GM12878 (cell line): ENCODE measurements at regions not wholly inside any gene's neighbourhood (a gene's known extent, or its start where the extent isn't known, plus 50 kb on each side); places are given as distances from the start of the nearest gene placed in this dataset.

ENCODE experiments used
- ATAC-seq: fragments of 200-7000 bp; cut with Tn5 transposase; 3 replicates; pipeline ENCODE4 v1.9.1; 2020; ENCODE audit warnings: mild to moderate bottlenecking, moderate library complexity
- BruUV-seq: library from RNA; stranded (reverse); fragments of 400-500 nt; replicated peaks from 2 replicates; lab custom pipeline; 2021; lab: Mats Ljungman, UMichigan
- CTCF ChIA-PET: fragments of 300-600 bp; sonication (Branson Sonifier 250); formaldehyde crosslinking; extraction: SDS; loops from one replicate; lab custom pipeline; 2021; ENCODE audit warnings: inconsistent platforms; lab: Yijun Ruan, JAX
- POLR2A ChIA-PET: fragments of 350-600 bp; formaldehyde crosslinking; extraction: SDS; loops from one replicate; lab custom pipeline; 2021; ENCODE audit warnings: inconsistent platforms; lab: Charles Lee
- RAD21 ChIA-PET: fragments of 300-600 bp; sonication (Branson Sonifier 250); formaldehyde crosslinking; loops from one replicate; lab custom pipeline; 2023; ENCODE audit warnings: antibody characterized with exemption; ENCODE audit not compliant: unreplicated experiment; lab: Charles Lee
- SMC1A ChIA-PET: fragments of 300-600 bp; sonication (Branson Sonifier 250); formaldehyde crosslinking; loops from one replicate; lab custom pipeline; 2023; ENCODE audit not compliant: unreplicated experiment, uncharacterized antibody; lab: Charles Lee
- DNase-seq: peaks from one replicate; pipeline ENCODE4 v3.0.0-alpha.2; 2011; ENCODE audit warnings: low read depth, low spot score
- FAIRE-seq: peaks from 3 replicates; lab custom pipeline; 2011; peaks lifted over from hg19 to GRCh38; lab: Jason Lieb, UNC
- H2AFZ ChIP-seq: 2 replicates; pipeline ENCODE4 v1.6.0; 2011; ENCODE audit warnings: low read depth, low read length, control low read depth; ENCODE audit not compliant: control insufficient read depth
- H3K27ac ChIP-seq: 2 replicates; pipeline ENCODE4 v1.5.1; 2011; ENCODE audit warnings: control low read depth; ENCODE audit not compliant: control insufficient read depth, insufficient read depth
- H3K27me3 ChIP-seq, 2 experiments: replicated peaks in 1 of 2; 2 replicates each; pipeline versions ENCODE4 v1.6.0 to v1.6.1; 2011; ENCODE audit warnings: low read length in 1 of 2; ENCODE audit not compliant: control insufficient read depth in 2 of 2, insufficient read depth in 2 of 2
- H3K36me3 ChIP-seq, 2 experiments: 2 replicates each; pipeline ENCODE4 v1.5.1; 2011; ENCODE audit warnings: low read length in 1 of 2; ENCODE audit not compliant: control insufficient read depth in 2 of 2, insufficient read depth in 2 of 2
- H3K4me1 ChIP-seq: 2 replicates; pipeline ENCODE4 v1.6.1; 2011; ENCODE audit warnings: mild to moderate bottlenecking, low read length, moderate library complexity, mixed read lengths; ENCODE audit not compliant: control insufficient read depth, insufficient read depth
- H3K4me2 ChIP-seq: 2 replicates; pipeline ENCODE4 v1.6.0; 2011; ENCODE audit warnings: control low read depth; ENCODE audit not compliant: control insufficient read depth, insufficient read depth
- H3K4me3 ChIP-seq: fragments of 200-600 bp; sonication (generic); 2 replicates; pipeline ENCODE4 v1.5.1; 2016
- H3K79me2 ChIP-seq: 2 replicates; pipeline ENCODE4 v1.6.0; 2011; ENCODE audit warnings: low read length; ENCODE audit not compliant: control insufficient read depth, insufficient read depth
- H3K9ac ChIP-seq: 2 replicates; pipeline ENCODE4 v1.8.0; 2011; ENCODE audit warnings: low read length, control low read depth, mixed read lengths; ENCODE audit not compliant: control insufficient read depth, insufficient read depth
- H3K9me3 ChIP-seq: replicated peaks from 3 replicates; pipeline ENCODE4 v1.5.1; 2011; ENCODE audit warnings: mild to moderate bottlenecking, low read length; ENCODE audit not compliant: control insufficient read depth, insufficient read depth
- H4K20me1 ChIP-seq: 2 replicates; pipeline ENCODE4 v1.6.0; 2011; ENCODE audit not compliant: control insufficient read depth, insufficient read depth
- E4F1 ChIP-seq: fragments of 450-650 bp; IDR thresholded peaks from 2 replicates; pipeline ENCODE4 v1.6.1; 2018; ENCODE audit warnings: borderline replicate concordance, mild to moderate bottlenecking; ENCODE audit not compliant: partially characterized antibody
- EGR1 ChIP-seq, 2 experiments: IDR thresholded peaks; 1 replicate in 1 of 2; 2 replicates in 1 of 2; pipeline ENCODE4 v1.6.1; 2011 to 2012; ENCODE audit warnings: low read depth in 2 of 2, low read length in 2 of 2, borderline replicate concordance in 1 of 2, mild to moderate bottlenecking in 1 of 2, moderate library complexity in 1 of 2
- ESRRA ChIP-seq: IDR thresholded peaks from 2 replicates; pipeline ENCODE4 v1.6.1; 2012; ENCODE audit warnings: mild to moderate bottlenecking, low read length, improper control_type of control experiment
- HCFC1 ChIP-seq: fragments of 150-350 bp; IDR thresholded peaks from 2 replicates; pipeline ENCODE4 v1.6.1; 2014; ENCODE audit warnings: low read length
- KDM1A ChIP-seq: fragments of 200-600 bp; sonication (generic); IDR thresholded peaks from 2 replicates; pipeline ENCODE4 v1.6.1; 2016; ENCODE audit warnings: borderline replicate concordance
- KLF5 ChIP-seq: fragments of 450-650 bp; IDR thresholded peaks from 2 replicates; pipeline ENCODE4 v1.6.1; 2014; ENCODE audit warnings: mild to moderate bottlenecking; ENCODE audit not compliant: partially characterized antibody
- MEF2A ChIP-seq: IDR thresholded peaks from 2 replicates; pipeline ENCODE4 v1.6.1; 2011; ENCODE audit warnings: low read depth, mild to moderate bottlenecking, low read length, moderate library complexity; ENCODE audit not compliant: insufficient read depth
- MYC ChIP-seq: IDR thresholded peaks from 2 replicates; pipeline ENCODE4 v1.6.1; 2011; ENCODE audit warnings: mild to moderate bottlenecking, low read length, moderate library complexity, inconsistent platforms; ENCODE audit not compliant: insufficient read depth, insufficient replicate concordance, insufficient read length, severe bottlenecking
- NRF1 ChIP-seq: conservative IDR thresholded peaks from 2 replicates; pipeline ENCODE4 v1.6.1; 2011; ENCODE audit warnings: mild to moderate bottlenecking, low read depth, low read length, improper control_type of control experiment
- RUNX3 ChIP-seq: IDR thresholded peaks from 2 replicates; pipeline ENCODE4 v1.6.1; 2012; ENCODE audit warnings: low read length, inconsistent platforms
- SKIL ChIP-seq: fragments of 450-650 bp; IDR thresholded peaks from 2 replicates; pipeline ENCODE4 v1.6.1; 2017; ENCODE audit warnings: mild to moderate bottlenecking, low read depth, inconsistent platforms; ENCODE audit not compliant: poor library complexity, severe bottlenecking
- SRF ChIP-seq, 2 experiments: IDR thresholded peaks; 2 replicates each; pipeline ENCODE4 v1.6.1; 2011; ENCODE audit warnings: low read depth in 2 of 2, low read length in 2 of 2, mild to moderate bottlenecking in 1 of 2, moderate library complexity in 1 of 2
- STAT3 ChIP-seq: IDR thresholded peaks from 2 replicates; pipeline ENCODE4 v1.6.1; 2011; ENCODE audit warnings: low read depth, low read length, improper control_type of control experiment
- TARDBP ChIP-seq: IDR thresholded peaks from 2 replicates; pipeline ENCODE4 v1.6.1; 2016; ENCODE audit warnings: borderline replicate concordance
- TBL1XR1 ChIP-seq: IDR thresholded peaks from 2 replicates; pipeline ENCODE4 v1.6.1; 2012; ENCODE audit warnings: low read depth, low read length, improper control_type of control experiment
- TCF12 ChIP-seq: IDR thresholded peaks from 2 replicates; pipeline ENCODE4 v1.6.1; 2011; ENCODE audit warnings: low read depth, mild to moderate bottlenecking, low read length
- TCF3 ChIP-seq: IDR thresholded peaks from 2 replicates; pipeline ENCODE4 v1.6.1; 2012; ENCODE audit warnings: low read depth, mild to moderate bottlenecking, low read length, borderline replicate concordance; ENCODE audit not compliant: insufficient read depth
- YBX1 ChIP-seq: fragments of 450-650 bp; IDR thresholded peaks from 2 replicates; pipeline ENCODE4 v1.6.1; 2016; ENCODE audit warnings: antibody characterized with exemption
- ZNF207 ChIP-seq: fragments of 450-650 bp; IDR thresholded peaks from 2 replicates; pipeline ENCODE4 v1.6.1; 2014; ENCODE audit warnings: antibody characterized with exemption, mild to moderate bottlenecking, borderline replicate concordance
- in situ Hi-C: fragments of 300-500 bp; cut with MboI; formaldehyde crosslinking; loops from 9 replicates; pipeline ENCODE4 v1.14.3; 2018; ENCODE audit warnings: mixed read lengths
- intact Hi-C: fragments of 100-400 bp; cut with micrococcal nuclease; formaldehyde crosslinking; loops from one replicate; pipeline ENCODE4 v1.14.2; 2022; ENCODE audit not compliant: unreplicated experiment

GRCh38 chr7:16298221-16298620 is 123.1 kb downstream of the CRPPA start:
- Histone ChIP-seq H2AFZ (no peak overlapping the region), H3K79me2 (no peaks in the 10 kb centered on the region), H3K9ac (no peak overlapping the region), H3K9me3 (no peaks in the 10 kb centered on the region), H3K36me3 (no peaks in the 10 kb centered on the region), H4K20me1 (no peaks in the 10 kb centered on the region), H3K27ac (no peak overlapping the region), H3K4me1 (no peaks in the 10 kb centered on the region), H3K4me2 (no peak overlapping the region), H3K27me3 (no peaks in the 10 kb centered on the region), H3K4me3 (no peak overlapping the region)
- intact Hi-C loops, result no loop called here
- SMC1A ChIA-PET, result no interaction called here
- DNase-seq, result no peak
- no TSS peak for BruUV-seq
- in situ Hi-C loops, result no loop called here
- no peak for TF ChIP-seq TBL1XR1
- no peak for TF ChIP-seq TCF3
- TF ChIP-seq TCF12, result no peak
- no peak for TF ChIP-seq MYC
- TF ChIP-seq SKIL, result no peak
- no peak for TF ChIP-seq SRF (IDR thresholded peaks at IDR 0.05; ENCODE audit: low read depth in 2 of 2, low read length in 2 of 2)
- TF ChIP-seq MEF2A, result no peak
- TF ChIP-seq EGR1 (IDR thresholded peaks at IDR 0.05; ENCODE audit: borderline replicate concordance in 1 of 2, low read depth in 2 of 2, low read length in 2 of 2), result no peak
- no peak for TF ChIP-seq KDM1A
- TF ChIP-seq YBX1, result no peak
- TF ChIP-seq STAT3, result no peak
- no peak for TF ChIP-seq KLF5
- no peak for TF ChIP-seq NRF1
- TF ChIP-seq E4F1, result no peak
- TF ChIP-seq RUNX3, result no peak
- no peak for TF ChIP-seq ZNF207
- no peak for TF ChIP-seq HCFC1
- TF ChIP-seq ESRRA, result no peak
- no peak for TF ChIP-seq TARDBP
- FAIRE-seq, result no peak
- CTCF ChIA-PET, result no interaction called here
- RAD21 ChIA-PET, result no interaction called here
- POLR2A ChIA-PET, result no interaction called here
- ATAC-seq, result no peak
